RWPE2 (cell line): ENCODE measurements at regions not wholly inside any gene's neighbourhood (a gene's known extent, or its start where the extent isn't known, plus 50 kb on each side); places are given as distances from the start of the nearest gene placed in this dataset.

Source experiments
- ATAC-seq: fragments of 200-7000 bp; cut with Tn5 transposase; 3 replicates; pipeline ENCODE4 v1.9.1; 2021; ENCODE audit warnings: low read depth
- DNase-seq: peaks from one replicate; pipeline ENCODE4 v3.0.0-alpha.2; 2020; ENCODE audit warnings: low spot score
- H3K27ac ChIP-seq: fragments of 450-650 bp; 2 replicates; pipeline ENCODE4 v1.5.1; 2017; ENCODE audit warnings: mild to moderate bottlenecking; ENCODE audit not compliant: poor library complexity, severe bottlenecking
- H3K27me3 ChIP-seq: fragments of 250-450 bp; sonication (Bioruptor Pico); 2 replicates; pipeline ENCODE4 v1.5.1; 2021; ENCODE audit warnings: mild to moderate bottlenecking, moderate library complexity; ENCODE audit not compliant: insufficient read depth, poor library complexity, severe bottlenecking
- H3K36me3 ChIP-seq: fragments of 250-450 bp; sonication (Bioruptor Pico); 2 replicates; pipeline ENCODE4 v1.5.1; 2020; ENCODE audit warnings: low read depth, mild to moderate bottlenecking, moderate library complexity
- H3K4me1 ChIP-seq: fragments of 250-450 bp; sonication (Bioruptor Pico); 2 replicates; pipeline ENCODE4 v1.5.1; 2021; ENCODE audit warnings: mild to moderate bottlenecking, moderate library complexity; ENCODE audit not compliant: insufficient read depth, poor library complexity, severe bottlenecking
- H3K4me3 ChIP-seq: fragments of 250-450 bp; sonication (Bioruptor Pico); 2 replicates; pipeline ENCODE4 v1.5.1; 2021; ENCODE audit warnings: mild to moderate bottlenecking, moderate library complexity; ENCODE audit not compliant: severe bottlenecking
- H3K9me3 ChIP-seq: fragments of 250-450 bp; sonication (Bioruptor Pico); 2 replicates; pipeline ENCODE4 v1.5.1; 2021; ENCODE audit warnings: mild to moderate bottlenecking, moderate library complexity; ENCODE audit not compliant: severe bottlenecking
- TF ChIP-seq, protein P1 (sequence below): fragments of 450-650 bp; IDR thresholded peaks from one replicate; pipeline ENCODE4 v1.5.1; 2017; ENCODE audit warnings: mild to moderate bottlenecking, moderate library complexity; ENCODE audit not compliant: poor library complexity, severe bottlenecking

GRCh38 chr13:107271227-107271626 lies 703.3 kb upstream of the ARGLU1 start:
- TF ChIP-seq, protein P1, sequence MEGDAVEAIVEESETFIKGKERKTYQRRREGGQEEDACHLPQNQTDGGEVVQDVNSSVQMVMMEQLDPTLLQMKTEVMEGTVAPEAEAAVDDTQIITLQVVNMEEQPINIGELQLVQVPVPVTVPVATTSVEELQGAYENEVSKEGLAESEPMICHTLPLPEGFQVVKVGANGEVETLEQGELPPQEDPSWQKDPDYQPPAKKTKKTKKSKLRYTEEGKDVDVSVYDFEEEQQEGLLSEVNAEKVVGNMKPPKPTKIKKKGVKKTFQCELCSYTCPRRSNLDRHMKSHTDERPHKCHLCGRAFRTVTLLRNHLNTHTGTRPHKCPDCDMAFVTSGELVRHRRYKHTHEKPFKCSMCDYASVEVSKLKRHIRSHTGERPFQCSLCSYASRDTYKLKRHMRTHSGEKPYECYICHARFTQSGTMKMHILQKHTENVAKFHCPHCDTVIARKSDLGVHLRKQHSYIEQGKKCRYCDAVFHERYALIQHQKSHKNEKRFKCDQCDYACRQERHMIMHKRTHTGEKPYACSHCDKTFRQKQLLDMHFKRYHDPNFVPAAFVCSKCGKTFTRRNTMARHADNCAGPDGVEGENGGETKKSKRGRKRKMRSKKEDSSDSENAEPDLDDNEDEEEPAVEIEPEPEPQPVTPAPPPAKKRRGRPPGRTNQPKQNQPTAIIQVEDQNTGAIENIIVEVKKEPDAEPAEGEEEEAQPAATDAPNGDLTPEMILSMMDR, result no peak
- no peaks in the 10 kb centered on the region for H3K9me3 ChIP-seq
- peaks cover 4% of the 10 kb centered on the region for H3K4me1 ChIP-seq
- no peaks in the 10 kb centered on the region for H3K36me3 ChIP-seq
- no peak for DNase-seq
- H3K27me3 ChIP-seq, result no peaks in the 10 kb centered on the region
- H3K27ac ChIP-seq, result no peak overlapping the region
- H3K4me3 ChIP-seq, result no peak overlapping the region
- no peak; the same call in 2 of the 3 replicates for ATAC-seq

DNA sequence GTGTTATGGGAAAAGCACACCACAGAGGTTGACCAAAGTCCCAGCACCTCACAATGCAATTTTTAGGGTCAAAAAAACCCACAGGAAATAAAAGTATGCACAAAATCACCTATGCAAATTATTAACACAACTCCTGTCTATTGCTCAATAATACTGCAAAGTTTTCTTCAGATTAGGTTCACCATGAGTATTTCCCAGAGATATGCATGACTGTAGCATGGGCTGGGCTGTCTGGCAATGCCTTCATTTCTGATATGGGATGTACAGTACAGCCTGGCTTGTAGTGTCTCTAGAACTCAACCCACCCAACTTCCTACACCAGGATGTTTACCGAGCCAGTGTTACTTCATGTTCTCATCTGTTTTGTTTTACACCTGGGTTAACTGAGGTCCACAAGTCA lies 698.7 kb upstream of the ARGLU1 start:
- ATAC-seq, result peak; percentile 66
- no peaks in the 10 kb centered on the region for H3K36me3 ChIP-seq

GRCh38 chr13:107258599-107259187 lies 690.8 kb upstream of the ARGLU1 start:
- DNase-seq (peak; percentile 77), ATAC-seq (peak; percentile 99)
- peak overlapping the region; percentile 76 for H3K27ac ChIP-seq
- no peaks in the 10 kb centered on the region for H3K27me3 ChIP-seq
- peaks cover 15% of the 10 kb centered on the region for H3K4me1 ChIP-seq
- no peaks in the 10 kb centered on the region for H3K36me3 ChIP-seq
- TF ChIP-seq, protein P1, result no peak
- H3K4me3 ChIP-seq, result no peak overlapping the region
- no peaks in the 10 kb centered on the region for H3K9me3 ChIP-seq

More for the DNA sequence above, 698.7 kb upstream of the ARGLU1 start:
- H3K9me3 ChIP-seq, result no peaks in the 10 kb centered on the region
- H3K27me3 ChIP-seq, result no peaks in the 10 kb centered on the region
- DNase-seq, result no peak
- H3K4me3 ChIP-seq, result no peak overlapping the region
- TF ChIP-seq, protein P1, result no peak
- no peaks in the 10 kb centered on the region for H3K4me1 ChIP-seq
- H3K27ac ChIP-seq, result no peak overlapping the region

- Histone ChIP-seq H3K27me3 (no peaks in the 10 kb centered on the region), H3K36me3 (no peaks in the 10 kb centered on the region), H3K27ac (no peak overlapping the region), H3K9me3 (no peaks in the 10 kb centered on the region), H3K4me1 (peaks cover 15% of the 10 kb centered on the region), H3K4me3 (no peak overlapping the region)
- DNase-seq, result no peak
- ATAC-seq, result no peak
- TF ChIP-seq, protein P1, result no peak
These were observed 686.5 kb upstream of the ARGLU1 start for GRCh38 chr13:107254392-107254791.

DNA sequence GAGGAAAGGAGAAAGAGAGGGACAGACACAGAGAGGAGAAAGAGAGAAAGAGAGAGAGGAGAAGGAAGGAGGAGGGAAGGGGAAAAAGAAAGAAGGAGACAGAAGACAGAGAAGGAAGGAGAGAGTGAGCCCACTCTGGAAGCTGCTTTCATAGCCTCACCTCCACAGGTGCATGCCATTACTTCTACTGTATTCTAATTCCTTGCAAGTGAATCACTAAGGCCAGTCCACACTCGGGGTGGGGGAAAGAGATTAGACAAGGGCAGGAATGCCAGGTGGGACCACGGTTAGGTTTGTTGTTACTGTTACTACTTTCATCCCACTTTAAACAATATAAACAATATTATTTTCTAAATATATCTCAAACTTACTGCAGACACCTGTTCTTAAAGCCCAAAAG lies 684.5 kb upstream of the ARGLU1 start:
- no peaks in the 10 kb centered on the region for H3K9me3 ChIP-seq
- ATAC-seq (peak; percentile 74; the same call in 2 of the 3 replicates), DNase-seq (no peak)
- no peak overlapping the region for H3K4me3 ChIP-seq
- TF ChIP-seq, protein P1, result no peak
- H3K27ac ChIP-seq, result no peak overlapping the region
- H3K4me1 ChIP-seq, result no peaks in the 10 kb centered on the region
- H3K27me3 ChIP-seq, result no peaks in the 10 kb centered on the region
- H3K36me3 ChIP-seq, result no peaks in the 10 kb centered on the region
